RWPE2 (cell line): ENCODE measurements at regions not wholly inside any gene's neighbourhood (a gene's known extent, or its start where the extent isn't known, plus 50 kb on each side); places are given as distances from the start of the nearest gene placed in this dataset.

Experiments used
- ATAC-seq: fragments of 200-7000 bp; cut with Tn5 transposase; 3 replicates; pipeline ENCODE4 v1.9.1; 2021; ENCODE audit warnings: low read depth
- DNase-seq: peaks from one replicate; pipeline ENCODE4 v3.0.0-alpha.2; 2020; ENCODE audit warnings: low spot score
- H3K27ac ChIP-seq: fragments of 450-650 bp; 2 replicates; pipeline ENCODE4 v1.5.1; 2017; ENCODE audit warnings: mild to moderate bottlenecking; ENCODE audit not compliant: poor library complexity, severe bottlenecking
- H3K27me3 ChIP-seq: fragments of 250-450 bp; sonication (Bioruptor Pico); 2 replicates; pipeline ENCODE4 v1.5.1; 2021; ENCODE audit warnings: mild to moderate bottlenecking, moderate library complexity; ENCODE audit not compliant: insufficient read depth, poor library complexity, severe bottlenecking
- H3K36me3 ChIP-seq: fragments of 250-450 bp; sonication (Bioruptor Pico); 2 replicates; pipeline ENCODE4 v1.5.1; 2020; ENCODE audit warnings: low read depth, mild to moderate bottlenecking, moderate library complexity
- H3K4me1 ChIP-seq: fragments of 250-450 bp; sonication (Bioruptor Pico); 2 replicates; pipeline ENCODE4 v1.5.1; 2021; ENCODE audit warnings: mild to moderate bottlenecking, moderate library complexity; ENCODE audit not compliant: insufficient read depth, poor library complexity, severe bottlenecking
- H3K4me3 ChIP-seq: fragments of 250-450 bp; sonication (Bioruptor Pico); 2 replicates; pipeline ENCODE4 v1.5.1; 2021; ENCODE audit warnings: mild to moderate bottlenecking, moderate library complexity; ENCODE audit not compliant: severe bottlenecking
- H3K9me3 ChIP-seq: fragments of 250-450 bp; sonication (Bioruptor Pico); 2 replicates; pipeline ENCODE4 v1.5.1; 2021; ENCODE audit warnings: mild to moderate bottlenecking, moderate library complexity; ENCODE audit not compliant: severe bottlenecking
- TF ChIP-seq, protein P1 (sequence below): fragments of 450-650 bp; IDR thresholded peaks from one replicate; pipeline ENCODE4 v1.5.1; 2017; ENCODE audit warnings: mild to moderate bottlenecking, moderate library complexity; ENCODE audit not compliant: poor library complexity, severe bottlenecking

DNA sequence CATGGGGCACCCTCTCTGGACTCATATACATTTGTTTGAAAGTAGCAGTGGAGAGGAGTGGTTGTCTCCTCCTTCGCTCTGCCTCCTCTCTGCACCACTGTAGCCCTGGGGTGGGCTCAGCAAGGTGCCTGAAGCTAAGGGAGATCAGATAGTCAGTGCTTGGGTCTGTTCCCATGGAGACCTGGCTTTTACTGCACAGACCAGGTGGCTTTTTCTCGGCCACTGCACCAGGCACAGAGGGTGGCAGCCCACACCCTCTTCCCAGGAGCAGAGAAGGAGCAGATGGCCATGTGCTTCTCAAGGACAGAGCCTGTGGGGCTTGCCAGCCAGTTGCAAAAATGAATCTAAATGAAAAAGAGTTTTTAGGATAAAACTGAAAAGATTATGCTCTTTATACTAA, 123.4 kb upstream of the KCNK1 start:
- H3K27me3 ChIP-seq, result no peaks in the 10 kb centered on the region
- TF ChIP-seq, protein P1, sequence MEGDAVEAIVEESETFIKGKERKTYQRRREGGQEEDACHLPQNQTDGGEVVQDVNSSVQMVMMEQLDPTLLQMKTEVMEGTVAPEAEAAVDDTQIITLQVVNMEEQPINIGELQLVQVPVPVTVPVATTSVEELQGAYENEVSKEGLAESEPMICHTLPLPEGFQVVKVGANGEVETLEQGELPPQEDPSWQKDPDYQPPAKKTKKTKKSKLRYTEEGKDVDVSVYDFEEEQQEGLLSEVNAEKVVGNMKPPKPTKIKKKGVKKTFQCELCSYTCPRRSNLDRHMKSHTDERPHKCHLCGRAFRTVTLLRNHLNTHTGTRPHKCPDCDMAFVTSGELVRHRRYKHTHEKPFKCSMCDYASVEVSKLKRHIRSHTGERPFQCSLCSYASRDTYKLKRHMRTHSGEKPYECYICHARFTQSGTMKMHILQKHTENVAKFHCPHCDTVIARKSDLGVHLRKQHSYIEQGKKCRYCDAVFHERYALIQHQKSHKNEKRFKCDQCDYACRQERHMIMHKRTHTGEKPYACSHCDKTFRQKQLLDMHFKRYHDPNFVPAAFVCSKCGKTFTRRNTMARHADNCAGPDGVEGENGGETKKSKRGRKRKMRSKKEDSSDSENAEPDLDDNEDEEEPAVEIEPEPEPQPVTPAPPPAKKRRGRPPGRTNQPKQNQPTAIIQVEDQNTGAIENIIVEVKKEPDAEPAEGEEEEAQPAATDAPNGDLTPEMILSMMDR, result no peak
- ATAC-seq (no peak), DNase-seq (no peak)
- H3K4me1 ChIP-seq, result no peaks in the 10 kb centered on the region
- H3K27ac ChIP-seq, result no peak overlapping the region
- H3K36me3 ChIP-seq, result no peaks in the 10 kb centered on the region
- H3K9me3 ChIP-seq, result no peaks in the 10 kb centered on the region
- H3K4me3 ChIP-seq, result no peak overlapping the region

DNA sequence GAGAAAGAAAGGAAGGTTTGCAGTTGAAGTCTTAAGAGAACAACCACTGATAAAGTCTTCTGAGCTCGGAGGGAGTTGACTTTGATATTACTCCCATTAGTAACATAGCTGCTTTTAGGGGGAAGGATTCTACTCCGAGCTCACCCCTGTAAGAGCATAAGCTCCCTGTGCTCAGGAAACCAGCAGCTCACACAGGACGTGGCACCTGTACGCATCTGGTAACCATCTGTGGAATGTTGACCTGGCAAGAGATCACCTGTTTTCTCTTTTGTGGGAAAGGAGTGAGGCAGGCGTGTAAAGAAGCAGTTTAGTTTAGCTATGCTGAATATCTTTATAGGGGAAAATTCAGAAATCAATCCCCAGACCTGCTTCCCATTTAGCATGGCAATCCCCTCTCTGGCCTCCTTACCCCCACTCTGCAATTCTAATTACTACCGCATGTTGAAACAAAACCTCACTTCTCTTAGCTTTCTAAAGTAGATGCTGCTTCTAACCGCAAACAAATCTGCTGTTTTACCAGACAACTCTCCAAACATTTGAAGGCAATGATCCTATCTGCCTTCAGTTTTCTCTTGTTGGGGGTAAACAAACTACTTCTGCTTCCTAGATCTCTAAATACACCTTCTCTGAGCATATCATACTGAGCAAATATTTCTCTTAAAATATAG, 121.8 kb upstream of the KCNK1 start:
- no peak for ATAC-seq
- DNase-seq, result no peak
- H3K4me1 ChIP-seq, result no peaks in the 10 kb centered on the region
- no peaks in the 10 kb centered on the region for H3K36me3 ChIP-seq
- no peaks in the 10 kb centered on the region for H3K27me3 ChIP-seq
- no peak overlapping the region for H3K4me3 ChIP-seq
- no peaks in the 10 kb centered on the region for H3K9me3 ChIP-seq
- TF ChIP-seq, protein P1, result no peak
- no peak overlapping the region for H3K27ac ChIP-seq

DNA sequence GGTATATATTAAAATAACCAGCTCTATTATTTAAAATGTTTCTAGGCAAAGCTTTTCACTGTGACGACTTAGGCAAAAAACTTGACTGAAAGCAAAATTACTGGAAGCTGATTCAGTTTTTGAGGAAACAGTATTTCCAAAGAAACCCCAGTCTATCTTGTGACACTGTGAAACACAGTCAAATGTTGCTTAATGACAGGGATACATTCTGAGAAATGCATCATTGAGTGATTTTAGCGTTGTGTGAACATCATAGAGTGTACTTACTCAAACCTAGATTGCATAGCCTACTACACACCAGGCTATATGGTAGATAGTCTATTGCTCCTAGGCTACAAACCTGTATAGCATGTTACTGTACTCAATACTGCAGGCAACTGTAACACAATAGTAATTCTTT, 116.9 kb upstream of the KCNK1 start:
- no peaks in the 10 kb centered on the region for H3K9me3 ChIP-seq
- ATAC-seq, result no peak
- H3K27ac ChIP-seq, result no peak overlapping the region
- no peak overlapping the region for H3K4me3 ChIP-seq
- TF ChIP-seq, protein P1, result no peak
- H3K36me3 ChIP-seq, result no peaks in the 10 kb centered on the region
- peaks cover 2% of the 10 kb centered on the region for H3K27me3 ChIP-seq
- no peaks in the 10 kb centered on the region for H3K4me1 ChIP-seq
- no peak for DNase-seq

DNA sequence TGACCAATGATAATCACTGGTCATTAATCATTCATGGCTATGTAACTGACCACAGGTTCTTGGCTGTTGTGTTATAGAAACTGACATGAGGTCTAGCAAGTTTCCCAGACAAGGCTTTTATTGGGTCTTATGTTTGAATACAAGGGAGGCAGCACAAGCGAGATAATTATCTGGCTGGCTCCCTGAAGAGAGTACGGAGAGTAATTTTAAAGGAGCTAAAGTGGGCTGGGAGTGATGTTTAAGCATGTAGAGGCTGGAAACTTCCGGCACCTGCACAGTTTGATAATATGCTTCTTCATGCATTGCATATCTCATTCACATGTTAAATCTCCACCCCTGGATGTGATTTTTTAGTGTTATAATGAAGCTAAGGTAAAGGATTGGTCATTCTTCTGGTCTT, 116.2 kb upstream of the KCNK1 start:
- ATAC-seq (no peak), DNase-seq (no peak)
- TF ChIP-seq, protein P1, result no peak
- Histone ChIP-seq H3K27ac (no peak overlapping the region), H3K36me3 (no peaks in the 10 kb centered on the region), H3K9me3 (no peaks in the 10 kb centered on the region), H3K4me1 (no peaks in the 10 kb centered on the region), H3K4me3 (no peak overlapping the region), H3K27me3 (peaks cover 2% of the 10 kb centered on the region)

DNA sequence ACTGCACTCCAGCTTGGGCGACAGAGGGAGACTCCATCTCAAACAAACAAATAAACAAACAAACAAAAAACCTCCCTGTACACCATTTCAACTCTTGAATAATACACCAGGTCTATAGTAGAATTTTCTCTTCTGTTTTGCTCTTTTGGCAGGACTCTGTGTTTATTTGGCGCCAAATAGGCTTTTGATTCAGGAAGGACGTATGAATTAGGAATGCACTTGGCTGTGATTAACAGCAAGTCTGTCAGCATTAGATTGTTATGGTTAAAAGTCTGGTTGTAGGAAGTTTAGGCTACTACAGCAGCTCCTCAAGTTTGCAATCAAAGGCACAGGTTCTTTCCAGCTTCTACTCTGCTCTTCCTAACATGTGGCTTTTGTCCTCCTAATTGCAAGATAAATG, 113.8 kb upstream of the KCNK1 start:
- Histone ChIP-seq H3K27me3 (peaks cover 2% of the 10 kb centered on the region), H3K36me3 (no peaks in the 10 kb centered on the region), H3K4me3 (no peak overlapping the region), H3K27ac (no peak overlapping the region), H3K4me1 (no peaks in the 10 kb centered on the region), H3K9me3 (no peaks in the 10 kb centered on the region)
- TF ChIP-seq, protein P1, result no peak
- DNase-seq, result no peak
- no peak for ATAC-seq
